ENCODE measurements at regions not wholly inside any gene's neighbourhood (a gene's known extent, or its start where the extent isn't known, plus 50 kb on each side); places are given as distances from the start of the nearest gene placed in this dataset.
"Not testable (repeated sequence)": the region's sequence is repeated elsewhere in the genome, so short reads cannot be mapped to it uniquely, and the experiment has no call there.

DNA sequence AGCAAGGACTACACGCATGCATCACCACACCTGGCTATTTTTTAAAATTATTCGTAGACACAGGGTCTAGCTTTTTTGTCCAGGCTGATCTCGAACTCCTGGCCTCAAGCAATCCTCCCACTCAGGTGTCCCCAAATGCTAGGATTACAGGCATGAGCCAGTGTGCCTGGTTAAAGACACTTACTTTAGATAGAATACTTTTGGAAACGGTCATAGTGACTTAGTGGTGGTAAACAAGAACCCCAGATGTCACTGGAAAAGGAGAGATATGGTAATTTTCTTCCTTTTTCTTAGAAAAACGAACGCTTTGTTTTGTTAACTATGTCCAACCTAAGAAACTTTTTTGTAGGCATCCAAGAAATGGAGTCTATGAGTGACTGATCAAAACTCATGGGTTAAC lies 137.3 kb downstream of the TFAP2B start:
- in situ Hi-C loops (cut with HindIII; ENCODE audit: low pct_unique_long_range_greater_than_20kb, low sequenced_read_pairs): no loop called here

GRCh38 chr6:50958148-50958697 lies 139.6 kb downstream of the TFAP2B start:
- DNase-seq (ENCODE audit: low read depth): no peak
- in situ Hi-C loops (cut with HindIII; ENCODE audit: low pct_unique_long_range_greater_than_20kb, low sequenced_read_pairs): no loop called here

More for the DNA sequence above, 137.3 kb downstream of the TFAP2B start:
- DNase-seq (ENCODE audit: low read depth): no peak

DNA sequence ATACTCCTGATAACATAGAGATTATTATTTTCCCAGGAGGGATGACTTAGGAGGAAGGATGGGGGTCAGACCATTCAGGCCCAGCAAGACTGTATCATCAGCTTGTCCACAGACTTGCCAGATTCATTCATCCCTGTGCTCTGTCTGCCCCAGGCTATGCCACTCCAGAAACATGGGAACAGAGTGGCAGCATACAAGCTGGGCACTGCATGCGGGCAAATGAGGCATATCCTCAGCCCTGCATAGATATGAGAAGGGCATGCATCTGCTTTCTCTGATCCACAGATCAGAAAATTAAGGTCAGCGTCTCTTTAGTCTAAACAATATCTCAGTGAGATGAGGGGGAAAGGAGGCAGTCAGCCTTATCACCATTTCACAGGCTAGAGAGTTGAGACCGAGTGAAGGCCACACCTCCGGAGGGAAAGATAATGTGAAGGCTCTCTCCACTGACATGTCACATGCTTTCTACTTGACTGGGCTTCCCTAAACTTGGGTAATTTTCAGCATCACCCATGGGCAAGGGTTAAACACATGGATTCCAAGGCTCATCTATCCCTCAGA lies 140.5 kb downstream of the TFAP2B start:
- no peak for DNase-seq (ENCODE audit: low read depth)
- in situ Hi-C loops (cut with HindIII; ENCODE audit: low pct_unique_long_range_greater_than_20kb, low sequenced_read_pairs): no loop called here

- no peak for DNase-seq (ENCODE audit: low read depth)
- in situ Hi-C loops (cut with HindIII; ENCODE audit: low pct_unique_long_range_greater_than_20kb, low sequenced_read_pairs): no loop called here
These were observed 142.9 kb downstream of the TFAP2B start for GRCh38 chr6:50961611-50962010.

- DNase-seq (ENCODE audit: low read depth): no peak
- in situ Hi-C loops (cut with HindIII; ENCODE audit: low pct_unique_long_range_greater_than_20kb, low sequenced_read_pairs): no loop called here
These were observed 143.6 kb downstream of the TFAP2B start for GRCh38 chr6:50962213-50962759.

- in situ Hi-C loops (cut with HindIII; ENCODE audit: low pct_unique_long_range_greater_than_20kb, low sequenced_read_pairs): no loop called here
- no peak for DNase-seq (ENCODE audit: low read depth)
These were observed 145.3 kb downstream of the TFAP2B start for GRCh38 chr6:50963952-50964351.

DNA sequence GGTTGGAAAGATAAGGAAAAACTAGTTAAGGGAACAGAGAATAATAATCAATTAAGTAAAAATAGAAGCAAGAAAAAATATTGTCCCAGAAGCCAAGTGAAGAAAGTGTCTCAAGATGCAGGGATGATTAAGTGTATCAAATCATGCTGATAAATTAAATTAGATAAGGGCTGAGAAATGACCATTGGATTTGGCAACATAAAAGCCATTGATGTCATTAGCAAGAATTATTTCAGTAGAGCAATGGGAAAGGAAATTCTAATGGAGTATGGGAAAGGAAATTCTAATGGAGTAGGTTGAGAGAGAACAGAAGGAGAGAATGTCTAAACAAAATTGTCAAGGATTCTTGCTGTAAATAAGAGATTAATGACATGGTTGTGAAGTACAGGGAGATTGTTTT lies 146.8 kb downstream of the TFAP2B start:
- DNase-seq (ENCODE audit: low read depth): no peak
- in situ Hi-C loops (cut with HindIII; ENCODE audit: low pct_unique_long_range_greater_than_20kb, low sequenced_read_pairs): no loop called here

DNA sequence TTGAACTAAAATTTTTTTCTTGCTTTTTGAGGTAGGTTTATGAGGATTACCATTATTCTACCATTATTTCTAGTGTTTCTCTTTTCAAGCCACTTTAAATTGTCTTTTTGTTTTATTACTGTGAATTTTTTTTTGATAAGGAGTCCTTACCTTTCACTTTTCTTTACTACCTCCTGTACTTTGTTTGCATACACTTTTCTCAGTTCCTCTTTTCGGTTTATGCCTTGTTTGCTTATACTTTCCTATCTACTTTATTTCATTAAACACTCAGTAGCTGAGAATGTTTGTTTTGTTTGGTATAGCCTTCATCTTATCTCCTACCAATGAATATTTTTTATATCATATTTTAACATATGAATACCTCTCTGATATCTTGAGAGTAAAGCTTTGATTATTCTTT lies 147.9 kb downstream of the TFAP2B start:
- no peak for DNase-seq (ENCODE audit: low read depth)
- in situ Hi-C loops (cut with HindIII; ENCODE audit: low pct_unique_long_range_greater_than_20kb, low sequenced_read_pairs): no loop called here

GRCh38 chr6:50966986-50967385 lies 148.3 kb downstream of the TFAP2B start:
- no peak for DNase-seq (ENCODE audit: low read depth)
- in situ Hi-C loops (cut with HindIII; ENCODE audit: low pct_unique_long_range_greater_than_20kb, low sequenced_read_pairs): no loop called here

- in situ Hi-C loops (cut with HindIII; ENCODE audit: low pct_unique_long_range_greater_than_20kb, low sequenced_read_pairs); DNase-seq (ENCODE audit: low read depth): not testable (repeated sequence)
These were observed 149.6 kb downstream of the TFAP2B start for GRCh38 chr6:50968246-50968645.

DNA sequence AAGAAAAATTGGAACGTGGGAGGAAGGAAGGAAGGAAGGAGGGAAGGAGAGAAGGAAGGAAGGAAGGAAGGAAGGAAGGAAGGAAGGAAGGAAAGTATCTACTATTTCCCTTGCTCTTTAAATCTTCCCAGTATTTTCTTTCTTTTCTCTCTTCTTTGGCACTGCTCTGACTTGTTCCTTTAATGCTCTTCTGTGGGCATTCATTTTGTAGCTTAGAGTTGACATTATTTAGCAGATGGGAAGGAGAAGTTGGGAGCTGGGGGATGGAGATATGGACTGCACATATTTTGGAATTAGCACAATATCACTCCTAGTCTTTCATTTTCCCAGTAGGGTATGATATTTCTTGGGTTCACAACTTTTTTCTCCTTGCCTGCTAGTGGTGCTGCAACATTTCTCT lies 152.2 kb downstream of the TFAP2B start:
- no peak for DNase-seq (ENCODE audit: low read depth)
- in situ Hi-C loops (cut with HindIII; ENCODE audit: low pct_unique_long_range_greater_than_20kb, low sequenced_read_pairs): no loop called here

- DNase-seq (ENCODE audit: low read depth): no peak
- in situ Hi-C loops (cut with HindIII; ENCODE audit: low pct_unique_long_range_greater_than_20kb, low sequenced_read_pairs): no loop called here
These were observed 154.8 kb downstream of the TFAP2B start for GRCh38 chr6:50973464-50973863.

GRCh38 chr6:50974319-50974718 lies 155.6 kb downstream of the TFAP2B start:
- DNase-seq (ENCODE audit: low read depth): no peak
- in situ Hi-C loops (cut with HindIII; ENCODE audit: low pct_unique_long_range_greater_than_20kb, low sequenced_read_pairs): no loop called here

GRCh38 chr6:50975216-50975615 lies 156.5 kb downstream of the TFAP2B start:
- no peak for DNase-seq (ENCODE audit: low read depth)
- in situ Hi-C loops (cut with HindIII; ENCODE audit: low pct_unique_long_range_greater_than_20kb, low sequenced_read_pairs): no loop called here

DNA sequence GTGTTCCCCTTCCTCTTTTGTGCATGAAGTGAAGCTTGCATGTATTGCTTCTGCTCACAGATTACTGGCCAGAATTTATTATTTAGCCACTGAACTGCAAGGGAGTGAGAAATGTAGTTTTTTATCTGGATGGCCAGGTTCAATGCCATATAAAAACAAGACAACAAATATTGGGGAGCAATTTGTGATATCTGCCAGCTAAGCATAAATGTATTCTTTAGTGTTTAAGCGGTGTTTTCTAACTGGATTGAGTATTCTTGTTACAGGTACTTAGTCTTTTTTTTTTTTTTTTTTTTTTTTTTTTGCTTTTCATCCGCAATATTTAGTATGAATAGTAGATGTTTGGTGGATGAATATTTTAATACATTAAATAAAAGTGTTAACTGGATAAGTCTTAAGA lies 158.2 kb downstream of the TFAP2B start:
- in situ Hi-C loops (cut with HindIII; ENCODE audit: low pct_unique_long_range_greater_than_20kb, low sequenced_read_pairs): no loop called here
- DNase-seq (ENCODE audit: low read depth): no peak

DNA sequence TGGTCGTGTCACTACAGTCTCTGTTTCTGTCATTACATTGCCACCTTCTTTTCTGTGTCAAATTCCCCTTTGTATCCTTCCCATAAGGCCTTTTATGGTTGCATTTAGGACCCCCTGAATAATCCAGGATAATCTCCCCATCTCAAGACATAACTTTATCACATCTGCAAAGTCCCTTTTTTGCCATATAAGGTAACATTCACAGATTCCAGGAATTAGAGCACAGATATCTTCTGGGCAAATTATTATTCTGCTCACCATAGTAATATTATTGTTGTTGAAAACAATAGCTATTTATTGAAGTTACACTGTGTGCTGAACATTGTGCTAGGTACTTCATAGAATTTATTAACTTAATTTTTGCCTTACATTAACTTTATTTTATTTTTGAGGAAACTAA lies 159.1 kb downstream of the TFAP2B start:
- DNase-seq (ENCODE audit: low read depth): no peak
- in situ Hi-C loops (cut with HindIII; ENCODE audit: low pct_unique_long_range_greater_than_20kb, low sequenced_read_pairs): no loop called here

DNA sequence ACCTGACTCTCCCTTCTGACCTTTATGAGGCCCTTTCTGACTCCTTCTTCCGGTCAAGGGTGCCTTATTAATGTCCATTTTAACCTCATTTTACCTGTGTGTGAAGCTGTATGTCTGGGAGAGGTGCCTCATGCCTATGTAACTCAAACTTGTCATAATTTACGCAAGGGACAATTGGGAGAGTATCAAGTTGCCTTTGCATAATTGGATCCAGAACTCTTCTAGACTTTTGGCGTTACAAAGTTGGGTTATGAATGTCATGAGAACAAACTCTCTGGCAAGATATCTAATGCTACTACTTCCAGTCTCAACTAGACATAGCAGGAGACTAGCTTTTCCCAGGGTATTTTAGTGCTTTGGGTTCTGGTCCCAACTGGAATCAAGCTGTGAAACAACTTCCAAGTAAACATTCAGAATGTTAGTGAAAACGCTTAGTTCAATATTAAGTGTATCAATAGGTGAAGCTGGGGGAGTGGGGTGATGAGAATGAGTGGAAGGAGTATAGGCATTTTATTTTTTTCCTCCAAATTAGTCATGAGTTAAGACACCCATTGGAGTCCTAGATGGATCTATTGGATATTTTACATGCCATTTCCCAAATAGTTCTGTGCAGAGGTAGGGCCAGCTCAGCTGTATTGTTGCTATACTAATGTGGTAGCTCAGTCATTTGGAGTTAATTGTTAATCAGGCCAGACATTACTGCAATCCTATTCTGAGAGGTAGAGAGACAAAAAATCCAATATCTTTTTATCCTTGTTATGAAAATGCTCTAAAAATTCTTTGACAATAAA lies 159.9 kb downstream of the TFAP2B start:
- in situ Hi-C loops (cut with HindIII; ENCODE audit: low pct_unique_long_range_greater_than_20kb, low sequenced_read_pairs): no loop called here
- DNase-seq (ENCODE audit: low read depth): no peak

GRCh38 chr6:50979171-50979525 lies 160.5 kb downstream of the TFAP2B start:
- in situ Hi-C loops (cut with HindIII; ENCODE audit: low pct_unique_long_range_greater_than_20kb, low sequenced_read_pairs): no loop called here
- no peak for DNase-seq (ENCODE audit: low read depth)

- DNase-seq (ENCODE audit: low read depth): no peak
- in situ Hi-C loops (cut with HindIII; ENCODE audit: low pct_unique_long_range_greater_than_20kb, low sequenced_read_pairs): no loop called here
These were observed 165.5 kb downstream of the TFAP2B start for GRCh38 chr6:50984135-50984534.

- in situ Hi-C loops (cut with HindIII; ENCODE audit: low pct_unique_long_range_greater_than_20kb, low sequenced_read_pairs): no loop called here
- DNase-seq (ENCODE audit: low read depth): no peak
These were observed 167.6 kb downstream of the TFAP2B start for GRCh38 chr6:50986319-50986718.

Data from Caki2 (cell line).